ENCODE measurements at regions not wholly inside any gene's neighbourhood (a gene's known extent, or its start where the extent isn't known, plus 50 kb on each side); places are given as distances from the start of the nearest gene placed in this dataset.

DNA sequence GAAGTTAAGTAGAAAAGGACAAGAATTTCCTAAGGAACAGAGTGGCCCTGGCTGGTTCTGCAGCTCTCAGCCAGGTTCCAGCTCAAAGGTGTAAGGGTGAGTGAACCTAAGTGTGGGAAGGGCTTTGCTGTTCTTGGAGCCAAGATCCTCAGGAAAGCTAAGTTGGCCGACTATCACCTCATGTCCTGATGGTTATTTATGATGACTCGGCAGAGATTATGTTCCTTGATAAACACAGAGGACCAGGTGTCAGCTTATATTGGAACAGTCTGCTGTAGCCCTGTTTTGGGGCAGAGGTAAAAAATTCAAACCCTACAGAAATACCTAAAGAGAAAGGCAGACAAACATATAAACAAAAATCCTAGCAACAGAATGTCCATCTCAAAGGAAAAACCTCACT, 128.5 kb downstream of the TBX3 start:
- CTCF ChIA-PET (ENCODE audit: partially characterized antibody), result interaction anchor here (1.3 kb wide), 1 partner anchor 11 kb away, joined by 3 read pairs; no protein-coding TSS in a partner anchor
- Histone ChIP-seq H2BK20ac (ENCODE audit: low read length) (no peak overlapping the region), H2AK5ac (ENCODE audit: low read depth, low read length) (no peak overlapping the region), H4K91ac (replicated peaks; ENCODE audit: insufficient read length, low read length) (no peak overlapping the region), H3K56ac (replicated peaks; ENCODE audit: insufficient read length, low read depth, low read length) (no peak overlapping the region), H3K27ac (ENCODE audit: low read depth, low read length) (no peak overlapping the region), H3K4me3 (ENCODE audit: extremely low read depth in 1 of 4, insufficient read depth in 2 of 4, low read depth in 3 of 4, low read length in 4 of 4) (no peak overlapping the region), H3K4me2 (ENCODE audit: insufficient read depth in 1 of 2, low read depth in 2 of 2, low read length in 2 of 2) (no peak overlapping the region), H3K36me3 (ENCODE audit: control insufficient read depth in 2 of 4, insufficient read depth in 4 of 4, low read length in 3 of 4) (no peaks in the 10 kb centered on the region), H3K79me2 (ENCODE audit: control insufficient read depth in 1 of 2, insufficient read depth in 2 of 2, low read length in 2 of 2) (no peaks in the 10 kb centered on the region), H3K27me3 (replicated peaks in 1 of 4; ENCODE audit: control insufficient read depth in 3 of 4, extremely low read depth in 1 of 4, insufficient read depth in 3 of 4, low read length in 3 of 4) (no peaks in the 10 kb centered on the region; a peak in 1 of 7 replicates), H2BK120ac (replicated peaks; ENCODE audit: low read depth, low read length) (no peak overlapping the region), H3K9ac (replicated peaks in 1 of 4; ENCODE audit: extremely low read depth in 1 of 4, low read depth in 3 of 4, low read length in 3 of 4) (no peak overlapping the region), H4K20me1 (replicated peaks in 1 of 2; ENCODE audit: control insufficient read depth in 1 of 2, insufficient read depth in 2 of 2, low read length in 2 of 2) (no peaks in the 10 kb centered on the region), H3K14ac (ENCODE audit: insufficient read length) (no peak overlapping the region), H3K18ac (ENCODE audit: extremely low read depth, low read length) (no peak overlapping the region), H4K8ac (ENCODE audit: extremely low read depth, insufficient read depth, low read length) (no peak overlapping the region), H3K79me1 (ENCODE audit: low read depth, low read length) (no peaks in the 10 kb centered on the region), H2AFZ (ENCODE audit: low read length) (no peak overlapping the region), H3K23ac (ENCODE audit: insufficient read length) (no peak overlapping the region), H3K23me2 (ENCODE audit: low read depth, low read length) (0 out of 2 replicates have a peak, but pooled peaks cover 1% of the 10 kb centered on the region), H2BK12ac (ENCODE audit: low read depth, low read length) (no peak overlapping the region), H3K4me1 (replicated peaks in 1 of 4; ENCODE audit: control insufficient read depth in 3 of 4, insufficient read depth in 4 of 4, low read length in 3 of 4) (no peaks in the 10 kb centered on the region), H2BK5ac (ENCODE audit: low read depth, low read length) (no peak overlapping the region), H2BK15ac (ENCODE audit: low read length) (no peak overlapping the region), H4K5ac (ENCODE audit: insufficient read length, low read depth, low read length) (no peak overlapping the region), H3K9me3 (ENCODE audit: insufficient read depth in 2 of 2, low read depth in 1 of 2, low read length in 1 of 2) (no peaks in the 10 kb centered on the region), H3K4ac (replicated peaks; ENCODE audit: insufficient read length, low read depth, low read length) (no peak overlapping the region)
- TF ChIP-seq RBBP5 (IDR thresholded peaks at IDR 0.05; ENCODE audit: borderline replicate concordance, low read depth, low read length), result no peak
- TF ChIP-seq CHD2 (IDR thresholded peaks at IDR 0.05; ENCODE audit: low read length), result no peak
- no peak for TF ChIP-seq TEAD4 (IDR thresholded peaks at IDR 0.05; ENCODE audit: low read depth, low read length)
- WGBS, 2 experiments (ENCODE audit: extremely low coverage in 1 of 2, insufficient coverage in 1 of 2, insufficient read length in 1 of 2, insufficient replicate concordance in 2 of 2, low coverage in 1 of 2, low lambda C conversion rate in 2 of 2, missing lambda C conversion rate in 1 of 2), result 84% methylated on average over 2 of the region's 2 CpGs; no CpG with 5 or more reads in 1 of the 2 experiments
- POLR2A ChIA-PET (ENCODE audit: partially characterized antibody), result no interaction called here
- no peak for FAIRE-seq
- no peak for DNase-seq (ENCODE audit: low read depth in 1 of 2, low spot score in 2 of 2)
